GM18502 (cell line): ENCODE measurements at regions not wholly inside any gene's neighbourhood (a gene's known extent, or its start where the extent isn't known, plus 50 kb on each side); places are given as distances from the start of the nearest gene placed in this dataset.

Source experiments
- ATAC-seq: cut with Tn5 transposase; IDR thresholded peaks from one replicate; pipeline ENCODE4 v1.9.1; 2021; ENCODE audit warnings: mild to moderate bottlenecking; ENCODE audit not compliant: unreplicated experiment, poor library complexity

DNA sequence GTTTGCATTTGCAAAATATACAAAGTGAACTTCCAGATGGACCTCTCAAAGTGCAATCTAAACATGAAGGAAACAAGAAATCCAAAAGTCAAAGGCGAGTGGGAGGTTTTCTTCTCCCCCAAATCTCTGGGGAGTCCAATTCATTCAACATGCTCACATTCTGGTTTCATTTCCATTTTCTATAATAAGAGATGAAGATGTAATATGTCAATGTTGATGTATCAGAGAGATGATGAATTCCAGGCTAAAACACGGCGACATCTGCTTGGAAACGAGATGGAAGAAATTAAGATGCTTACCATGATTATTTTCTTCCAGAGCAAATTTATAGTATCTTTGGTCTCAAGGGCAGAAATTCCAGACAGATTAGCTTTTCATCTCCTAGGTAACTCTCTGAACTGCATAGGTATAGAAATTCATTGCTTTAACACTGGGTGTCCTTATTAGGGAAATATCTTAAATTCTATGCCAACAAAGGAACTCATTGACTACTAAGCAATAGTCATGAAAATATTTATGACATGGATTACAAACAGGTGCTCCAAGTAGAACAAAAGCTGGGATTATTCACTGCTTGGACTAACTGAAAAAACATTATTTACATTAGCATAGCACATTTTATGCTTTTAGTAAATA, 287.9 kb downstream of the SEC61B start:
- no peak for ATAC-seq

DNA sequence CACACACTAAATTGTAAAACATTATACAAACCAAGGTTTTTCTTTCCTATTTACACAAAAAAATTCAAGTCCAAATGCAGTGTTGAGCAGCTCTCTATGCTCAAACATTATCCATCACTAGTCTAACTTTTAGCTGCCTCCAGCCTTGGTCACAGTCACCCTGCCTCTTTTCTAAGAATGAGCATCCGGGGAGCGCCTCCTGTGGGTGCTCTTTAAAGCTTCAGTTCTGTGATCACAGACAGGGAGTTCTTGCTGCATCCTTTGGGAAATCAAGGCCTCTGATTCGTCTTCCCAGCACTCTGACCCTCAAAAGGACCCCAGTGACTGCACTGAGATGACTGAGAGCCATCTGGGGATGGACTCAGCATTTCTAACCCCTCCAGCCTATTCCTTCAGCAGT, 289.6 kb downstream of the SEC61B start:
- ATAC-seq: no peak

DNA sequence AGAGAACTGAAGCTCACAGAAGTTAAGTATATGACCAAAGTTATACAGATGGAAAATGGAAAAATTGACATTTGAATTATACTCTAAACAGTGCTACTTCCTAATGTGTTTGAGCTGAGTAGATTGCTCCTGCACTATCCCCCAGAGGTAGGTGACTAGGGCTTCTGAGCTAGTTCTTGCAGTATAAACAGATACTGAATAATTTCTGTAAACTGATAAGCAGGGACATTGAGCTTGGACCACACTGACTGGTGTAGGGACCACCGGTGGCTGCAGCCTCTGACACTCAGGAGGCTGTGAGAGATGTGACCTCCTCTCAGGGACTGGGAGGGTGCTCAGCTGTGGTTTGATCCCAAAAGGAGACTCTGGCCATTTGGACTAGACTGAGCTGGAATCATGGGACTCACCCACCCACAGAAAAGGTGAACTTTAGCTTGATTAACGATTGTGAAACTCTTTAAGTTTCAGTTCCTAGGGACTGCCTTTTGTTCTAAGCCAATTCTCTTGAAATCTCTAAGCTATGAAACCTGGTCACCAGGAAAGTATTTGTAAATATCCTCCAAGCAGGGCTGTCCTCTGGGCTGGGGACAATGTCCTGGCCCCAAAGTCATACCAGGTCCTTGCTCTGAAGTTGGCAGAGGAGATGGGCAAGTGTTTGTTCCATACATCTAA, 291.5 kb downstream of the SEC61B start:
- ATAC-seq: peak; percentile 69

DNA sequence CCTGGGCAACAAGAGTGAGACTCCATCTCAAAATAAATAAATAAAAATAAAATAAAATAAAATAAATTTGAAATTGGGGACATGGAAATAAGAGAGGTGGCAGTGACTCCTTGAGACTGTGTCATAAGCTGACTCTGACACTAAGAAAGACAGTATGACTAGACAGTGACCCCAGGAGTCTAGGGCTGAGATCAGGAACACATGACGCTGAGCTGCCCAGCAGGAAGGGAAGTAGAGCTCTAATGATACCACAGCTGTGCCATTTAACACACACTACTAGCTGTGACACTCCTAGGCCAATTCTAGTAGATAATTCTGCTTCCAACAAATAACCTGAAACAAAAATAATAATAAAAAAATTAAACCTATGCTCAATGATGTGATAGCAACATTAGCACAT, 293.0 kb downstream of the SEC61B start:
- peak; percentile 61 for ATAC-seq

DNA sequence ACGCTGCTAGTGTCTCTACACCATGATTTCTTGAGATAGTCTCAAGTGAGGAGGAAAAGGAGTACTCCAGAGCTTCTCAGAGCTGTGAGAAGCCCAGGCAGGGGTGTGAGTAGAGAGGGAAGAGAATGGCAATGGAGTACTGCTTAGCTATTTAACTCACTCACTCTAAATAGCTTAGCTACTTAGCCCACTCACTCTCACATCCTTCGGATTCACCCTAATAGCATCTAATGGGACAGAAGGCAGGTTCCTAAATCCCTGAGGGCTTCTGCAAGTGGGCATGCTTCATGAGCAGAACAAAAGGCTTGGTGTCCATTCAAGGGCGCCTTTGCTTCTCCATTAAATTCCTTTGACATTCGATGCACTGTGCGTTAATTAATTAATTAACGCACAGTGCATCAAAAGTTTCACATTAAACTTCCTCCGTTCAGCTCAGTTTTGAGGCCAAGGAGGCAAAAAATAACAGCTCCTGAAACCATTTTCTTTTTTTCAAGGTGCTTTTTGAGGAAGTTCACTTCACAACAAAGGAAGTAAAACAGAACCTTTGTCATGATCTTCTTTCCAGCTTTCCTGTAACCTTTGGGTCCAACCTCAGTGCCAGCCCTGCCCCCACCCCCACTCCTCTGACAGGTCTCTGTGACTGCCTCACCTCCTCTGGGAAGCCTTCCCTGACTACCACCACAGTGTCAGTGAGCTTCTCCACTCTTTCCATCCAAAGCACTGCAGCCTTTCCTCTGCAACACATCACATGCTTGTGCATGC, 294.0 kb downstream of the SEC61B start:
- no peak for ATAC-seq

DNA sequence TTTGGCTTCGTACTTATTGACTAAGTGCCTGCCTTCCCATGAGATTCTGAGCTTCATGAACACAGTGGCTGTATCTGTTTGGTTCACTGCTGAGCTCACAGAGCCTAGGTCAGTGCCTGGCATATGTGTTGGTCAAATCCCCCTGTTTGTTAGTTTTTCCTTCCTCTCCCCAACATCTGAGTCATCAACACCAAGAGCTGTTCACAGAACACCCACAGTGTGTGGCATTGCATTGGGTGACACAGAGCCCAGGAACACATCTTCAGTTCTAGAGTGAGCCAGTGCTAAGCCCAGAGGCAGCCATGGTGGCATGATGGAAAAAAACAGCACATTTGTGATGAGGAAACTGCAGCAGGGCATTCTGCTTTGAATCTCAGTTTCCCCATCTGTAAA, 294.6 kb downstream of the SEC61B start:
- ATAC-seq: no peak

DNA sequence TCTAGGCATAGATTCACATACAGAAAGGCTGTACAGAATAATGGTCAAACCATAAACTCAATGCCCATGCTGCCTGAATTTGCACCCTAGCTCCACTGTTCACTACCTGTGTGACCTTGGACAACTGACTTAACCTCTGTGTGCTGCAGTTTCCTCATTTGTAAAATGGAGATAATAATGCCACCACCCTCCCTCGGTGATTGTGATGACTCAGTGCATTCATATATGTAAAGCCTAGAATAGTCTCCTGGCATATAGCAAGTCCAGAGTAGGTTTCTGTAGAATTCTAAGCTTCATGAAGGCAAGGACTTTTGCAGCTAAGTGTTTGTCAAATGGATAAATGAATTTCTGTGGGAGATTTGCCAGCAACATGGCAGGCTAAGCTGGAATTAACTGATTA, 297.8 kb upstream of the NR4A3 start:
- no peak for ATAC-seq

DNA sequence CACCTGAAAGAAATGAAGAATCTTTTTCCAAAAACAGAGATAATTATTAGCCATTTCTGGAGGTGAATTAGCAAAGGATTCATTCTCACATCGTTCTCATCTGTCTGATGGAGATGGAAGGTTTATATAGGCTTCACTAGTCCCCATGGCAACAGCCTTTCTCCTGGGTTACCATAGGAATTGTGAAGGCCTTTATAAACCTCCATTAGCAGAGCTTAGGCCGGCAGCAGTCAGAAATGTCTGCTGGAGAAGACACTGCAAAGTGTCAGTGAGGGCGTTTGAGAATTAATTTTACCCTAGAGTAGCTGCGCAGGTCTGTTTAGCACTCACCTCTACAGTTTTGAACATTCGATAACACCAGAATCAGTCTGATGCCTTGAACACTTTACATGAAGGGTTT, 290.4 kb upstream of the NR4A3 start:
- ATAC-seq: no peak

DNA sequence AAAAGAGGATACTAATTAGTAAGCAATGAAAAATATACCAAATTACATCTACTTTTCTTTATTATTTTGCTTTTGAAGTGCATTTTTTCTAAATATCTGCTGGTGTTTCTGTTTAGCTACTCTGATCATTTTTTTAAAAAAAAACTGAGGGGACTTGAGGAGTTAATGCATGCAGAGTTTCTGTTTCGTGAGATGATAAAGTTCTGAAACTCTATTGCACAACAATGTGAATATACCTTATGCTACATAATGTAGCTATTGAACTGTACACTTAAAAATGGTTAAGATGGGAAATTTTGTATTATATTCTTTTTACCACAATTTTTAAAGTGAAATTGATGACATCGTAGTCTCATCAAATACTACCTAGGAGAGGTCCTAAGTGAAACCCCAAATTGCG, 288.3 kb upstream of the NR4A3 start:
- ATAC-seq: no peak

DNA sequence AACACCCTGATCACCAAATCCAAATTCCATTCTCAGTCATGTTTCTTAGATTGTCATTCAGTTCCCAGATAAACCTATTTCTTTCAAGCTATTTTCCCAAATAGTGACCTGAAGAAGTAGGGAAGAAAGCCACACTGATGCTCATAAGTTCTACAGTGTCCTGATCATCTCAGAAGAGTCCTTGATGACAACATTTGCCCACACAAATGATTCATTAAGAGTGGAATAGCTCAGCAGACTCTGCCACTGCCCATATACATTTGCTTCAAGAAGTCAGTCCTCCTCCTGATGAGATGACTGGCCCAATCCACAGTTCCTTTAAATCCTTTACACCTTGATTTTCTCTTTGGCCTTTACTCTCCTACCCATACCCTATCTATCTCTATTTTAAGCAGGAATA, 283.7 kb upstream of the NR4A3 start:
- ATAC-seq: no peak

DNA sequence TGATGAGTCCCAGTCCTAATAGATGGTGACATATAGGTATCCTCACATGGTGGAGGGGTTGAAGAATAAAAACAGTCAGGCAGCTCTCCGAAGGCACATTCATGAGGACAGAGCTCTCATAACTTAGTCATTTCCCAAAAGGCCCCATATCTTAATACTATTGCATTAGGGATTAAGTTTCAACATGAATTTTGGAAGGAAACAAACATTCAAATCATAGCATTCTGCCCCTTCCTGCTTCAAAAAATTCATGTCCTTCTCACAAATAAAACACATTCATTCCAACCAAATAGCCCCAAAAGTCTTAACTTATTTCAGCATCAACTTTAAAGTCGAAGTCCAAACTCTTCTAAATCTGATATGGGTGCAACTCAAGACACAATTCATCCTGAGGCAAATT, 277.2 kb upstream of the NR4A3 start:
- ATAC-seq: no peak

DNA sequence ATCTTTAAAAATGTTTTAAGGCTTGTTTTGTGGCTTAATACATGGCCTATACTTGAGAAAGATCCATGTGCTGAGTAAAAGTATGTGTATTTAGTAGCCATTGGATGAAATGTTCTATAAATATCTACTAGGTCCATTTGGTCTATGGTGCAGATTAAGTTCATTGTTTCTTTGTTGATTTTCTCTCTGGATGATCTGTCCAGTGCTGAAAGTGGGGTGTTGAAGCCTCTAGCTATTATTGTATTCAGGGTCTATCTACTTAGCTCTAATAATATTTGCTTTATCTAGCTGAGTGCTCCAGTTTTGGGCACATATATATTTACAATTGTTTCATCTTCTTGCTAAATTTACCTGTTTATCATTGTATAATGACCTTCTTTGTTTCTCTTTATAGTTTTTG, 272.2 kb upstream of the NR4A3 start:
- no peak for ATAC-seq

DNA sequence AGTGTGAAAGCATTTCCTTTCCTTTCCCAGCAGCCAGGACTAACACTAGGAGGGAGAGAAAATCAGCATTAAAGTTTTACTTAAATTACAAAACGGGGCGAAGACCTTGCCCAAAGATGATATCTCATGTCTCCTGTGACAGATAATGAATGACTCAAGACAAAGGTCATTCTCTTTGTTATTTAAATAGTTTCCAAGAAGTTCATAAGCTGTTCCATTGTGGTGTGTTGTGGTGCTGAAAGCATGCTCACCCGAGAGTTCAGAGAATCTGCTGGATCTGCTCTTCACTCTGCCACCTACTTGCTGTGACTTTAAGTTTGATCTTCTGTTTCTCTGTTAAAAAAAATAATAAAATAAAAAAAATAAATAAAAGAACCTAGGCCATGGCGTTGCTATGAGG, 265.9 kb upstream of the NR4A3 start:
- no peak for ATAC-seq

DNA sequence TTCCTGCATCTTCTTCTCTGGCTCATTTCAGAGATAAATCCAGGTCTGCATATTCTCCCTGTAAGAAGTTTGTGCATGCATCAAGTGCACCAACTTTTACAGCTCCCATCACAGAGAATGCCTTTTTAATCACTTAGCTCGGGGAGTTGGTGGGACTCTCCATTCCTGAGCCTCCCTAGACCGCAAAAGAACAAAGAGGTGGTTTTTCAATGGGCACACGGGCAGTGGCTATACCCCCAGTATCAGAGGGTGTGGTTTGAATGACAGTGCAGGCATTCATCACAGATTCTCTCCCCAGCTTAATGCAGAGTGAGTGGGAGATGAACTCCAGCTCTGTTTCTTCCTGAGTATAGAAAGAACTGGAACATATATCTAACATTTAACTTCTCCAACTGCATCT, 264.7 kb upstream of the NR4A3 start:
- ATAC-seq: no peak

DNA sequence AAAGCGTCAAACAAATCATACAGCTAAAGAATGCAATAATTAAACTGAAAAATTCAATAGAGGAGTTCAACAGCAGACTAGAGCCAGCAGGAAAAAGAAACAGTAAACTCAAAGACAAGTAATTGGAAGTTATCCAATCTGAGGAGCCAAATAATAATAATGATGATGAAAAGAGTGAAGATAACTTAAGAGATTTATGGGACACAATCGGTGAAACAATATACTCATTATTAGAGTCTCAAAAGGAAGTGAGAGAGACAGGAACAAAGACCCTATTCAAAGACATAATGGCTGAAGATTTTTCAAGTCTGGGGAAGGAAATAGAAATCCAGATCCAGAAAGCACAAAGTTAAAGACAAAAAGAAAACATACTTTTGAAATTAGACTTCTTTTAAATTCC, 263.9 kb upstream of the NR4A3 start:
- ATAC-seq: no peak

DNA sequence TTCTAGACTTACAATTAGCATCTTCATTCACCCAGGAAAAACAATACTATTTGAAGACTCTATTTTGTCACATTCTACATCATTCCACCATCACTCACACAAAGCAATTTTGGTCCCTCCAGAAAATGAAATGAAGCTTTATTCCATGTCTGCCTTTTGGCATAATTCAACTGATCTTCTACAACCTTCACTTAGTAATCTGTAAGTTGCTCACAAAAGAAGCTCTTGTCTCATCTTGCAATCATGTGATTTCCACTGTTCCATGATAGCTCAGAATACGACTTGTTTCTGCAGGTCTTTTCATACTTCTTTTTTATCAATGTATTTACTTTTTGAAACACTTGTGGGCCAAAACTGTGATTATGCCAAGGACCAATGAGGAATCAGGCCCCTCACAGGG, 261.9 kb upstream of the NR4A3 start:
- ATAC-seq: no peak

DNA sequence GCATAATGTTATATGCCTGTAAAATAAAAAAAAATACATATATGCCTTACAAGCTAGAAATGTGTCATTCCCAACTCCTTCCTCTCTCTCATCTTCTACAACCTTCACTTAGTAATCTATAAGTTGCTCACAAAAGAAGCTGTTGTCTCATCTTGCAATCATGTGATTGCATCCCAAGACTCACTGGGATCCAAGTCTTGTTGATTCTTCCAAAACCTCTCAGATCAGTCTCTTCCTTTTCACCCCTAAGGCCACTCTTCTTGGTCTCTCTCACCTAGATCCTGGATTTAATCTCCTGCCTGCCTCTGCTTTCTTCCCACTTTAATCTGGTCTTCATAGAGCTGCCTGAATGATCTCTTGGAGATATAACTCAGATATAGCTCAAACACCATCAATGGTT, 261.1 kb upstream of the NR4A3 start:
- no peak for ATAC-seq

DNA sequence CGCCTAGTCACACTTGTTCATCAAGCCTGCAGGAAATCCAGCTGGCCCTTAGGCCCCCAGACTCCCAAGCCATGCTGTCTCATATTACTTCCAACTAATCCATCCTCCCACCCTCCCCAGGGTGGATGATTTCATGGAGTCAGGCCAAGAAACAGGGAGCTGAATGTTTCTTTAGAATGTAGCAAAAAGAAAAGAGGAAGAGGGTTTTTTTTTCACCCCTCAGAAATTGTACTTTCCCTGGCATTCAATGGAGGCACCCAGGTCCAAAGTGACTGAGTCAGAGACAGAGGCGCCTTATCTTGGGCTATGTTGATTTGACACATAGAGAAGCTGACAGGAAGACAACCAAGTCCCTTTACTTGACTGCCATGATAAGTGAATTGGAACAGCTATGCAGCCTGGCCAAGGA, 260.2 kb upstream of the NR4A3 start:
- no peak for ATAC-seq

DNA sequence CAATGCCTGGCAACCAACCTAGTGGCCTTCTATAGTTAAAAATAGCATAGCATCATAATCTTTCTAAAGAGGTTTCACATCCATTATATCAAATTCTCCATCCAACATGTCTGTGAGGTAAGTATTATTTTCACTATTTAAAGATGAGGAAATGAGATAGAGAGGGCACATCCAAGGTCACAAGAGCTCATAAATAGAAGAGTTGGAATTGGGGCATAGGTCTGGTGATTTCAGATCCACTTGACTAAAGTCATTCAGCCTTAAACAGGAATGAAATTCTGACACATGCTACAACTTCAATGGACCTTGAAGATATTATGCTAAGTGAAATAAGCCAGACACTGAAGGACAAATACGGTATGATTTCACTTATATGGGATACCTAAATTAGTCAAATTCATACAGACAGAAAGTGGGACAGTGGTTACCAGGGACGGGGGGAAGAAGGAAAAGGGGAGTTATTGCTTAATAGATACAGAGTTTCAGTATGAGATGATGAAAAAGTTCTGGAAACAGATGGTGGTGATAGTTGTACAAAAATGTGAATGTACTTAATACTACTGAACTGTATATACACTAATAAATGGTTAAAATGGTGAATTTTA, 259.6 kb upstream of the NR4A3 start:
- no peak for ATAC-seq

DNA sequence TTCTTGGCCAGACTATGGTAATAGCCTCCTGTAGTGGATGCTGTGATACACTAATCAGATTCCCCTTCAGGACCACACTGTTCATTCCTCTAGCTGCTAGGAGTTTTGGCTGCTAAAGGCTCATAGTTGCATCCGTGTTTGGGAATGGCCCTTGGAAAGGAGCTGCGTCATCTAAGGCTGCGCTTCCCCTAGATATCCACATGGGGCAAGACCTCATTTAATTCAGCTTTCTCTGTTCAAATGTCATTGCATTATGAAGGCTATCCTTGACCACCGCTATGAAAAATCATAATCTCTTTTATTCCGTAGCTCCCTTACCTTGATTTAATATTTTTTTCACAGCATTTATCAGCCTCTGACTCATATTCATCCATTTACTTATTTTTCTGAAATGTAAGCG, 258.3 kb upstream of the NR4A3 start:
- ATAC-seq: no peak

DNA sequence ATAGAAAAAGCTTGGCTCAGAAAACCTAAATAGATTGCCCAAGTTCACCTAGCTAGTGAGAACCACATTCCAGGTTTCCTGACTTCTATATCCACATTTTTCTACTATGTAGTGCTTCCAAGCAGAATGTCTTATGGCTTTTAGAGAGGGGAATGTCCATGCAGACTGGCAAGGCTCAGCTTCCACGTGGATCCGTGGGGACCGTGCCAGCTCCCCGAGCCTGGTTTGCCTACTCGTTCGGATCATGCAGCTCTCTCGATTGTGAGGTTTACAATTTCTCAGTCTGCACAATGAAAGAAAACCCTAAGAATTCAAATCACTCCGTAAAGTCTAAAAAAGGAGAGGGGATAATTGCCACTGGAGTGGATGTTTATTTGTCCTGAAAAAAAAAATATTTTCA, 256.5 kb upstream of the NR4A3 start:
- no peak for ATAC-seq
